Lower leg skin (tissue), 3 donors: ENCODE measurements at regions not wholly inside any gene's neighbourhood (a gene's known extent, or its start where the extent isn't known, plus 50 kb on each side); places are given as distances from the start of the nearest gene placed in this dataset.

ENCODE experiments used
- POLR2A ChIP-seq, 2 donors: fragments of 450-650 bp; IDR thresholded peaks; one replicate each; pipeline ENCODE4 v1.6.1; 2016 to 2017; ENCODE audit warnings: antibody characterized with exemption in 2 of 2, mild to moderate bottlenecking in 1 of 2, moderate library complexity in 1 of 2
- TF ChIP-seq, protein P1 (sequence below), 3 donors: fragments of 450-650 bp; IDR thresholded peaks; one replicate each; pipeline ENCODE4 v1.5.1; 2016; ENCODE audit warnings: antibody characterized with exemption in 3 of 3, mild to moderate bottlenecking in 3 of 3, moderate library complexity in 2 of 3

GRCh38 chr2:9150906-9151305 lies 55.7 kb upstream of the ASAP2 start:
- TF ChIP-seq, protein P1, sequence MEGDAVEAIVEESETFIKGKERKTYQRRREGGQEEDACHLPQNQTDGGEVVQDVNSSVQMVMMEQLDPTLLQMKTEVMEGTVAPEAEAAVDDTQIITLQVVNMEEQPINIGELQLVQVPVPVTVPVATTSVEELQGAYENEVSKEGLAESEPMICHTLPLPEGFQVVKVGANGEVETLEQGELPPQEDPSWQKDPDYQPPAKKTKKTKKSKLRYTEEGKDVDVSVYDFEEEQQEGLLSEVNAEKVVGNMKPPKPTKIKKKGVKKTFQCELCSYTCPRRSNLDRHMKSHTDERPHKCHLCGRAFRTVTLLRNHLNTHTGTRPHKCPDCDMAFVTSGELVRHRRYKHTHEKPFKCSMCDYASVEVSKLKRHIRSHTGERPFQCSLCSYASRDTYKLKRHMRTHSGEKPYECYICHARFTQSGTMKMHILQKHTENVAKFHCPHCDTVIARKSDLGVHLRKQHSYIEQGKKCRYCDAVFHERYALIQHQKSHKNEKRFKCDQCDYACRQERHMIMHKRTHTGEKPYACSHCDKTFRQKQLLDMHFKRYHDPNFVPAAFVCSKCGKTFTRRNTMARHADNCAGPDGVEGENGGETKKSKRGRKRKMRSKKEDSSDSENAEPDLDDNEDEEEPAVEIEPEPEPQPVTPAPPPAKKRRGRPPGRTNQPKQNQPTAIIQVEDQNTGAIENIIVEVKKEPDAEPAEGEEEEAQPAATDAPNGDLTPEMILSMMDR (IDR thresholded peaks at IDR 0.05), result no peak
- no peak for TF ChIP-seq POLR2A (IDR thresholded peaks at IDR 0.05)
